ENCODE measurements at regions not wholly inside any gene's neighbourhood (a gene's known extent, or its start where the extent isn't known, plus 50 kb on each side); places are given as distances from the start of the nearest gene placed in this dataset.

DNA sequence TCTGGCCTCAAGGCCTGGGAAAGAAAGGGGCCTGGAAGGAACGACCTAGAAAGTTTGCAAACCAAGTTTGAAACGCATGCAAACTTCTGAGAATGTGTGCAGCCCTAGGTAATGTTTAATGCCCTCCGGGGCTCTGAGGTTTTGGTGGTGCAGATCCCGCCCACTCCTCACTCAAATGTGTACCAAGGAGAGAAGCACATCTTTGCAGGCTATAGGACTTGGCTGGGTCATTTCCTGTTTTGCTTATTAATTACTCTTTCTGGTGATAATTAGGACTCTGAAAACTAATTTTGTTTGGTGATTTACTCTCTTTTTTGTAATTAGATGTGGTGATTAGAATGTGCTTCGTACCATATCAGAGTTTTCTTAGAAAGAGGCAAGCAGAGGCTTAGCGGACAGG, 625.9 kb upstream of the CADM1 start:
- DNase-seq = no peak

DNA sequence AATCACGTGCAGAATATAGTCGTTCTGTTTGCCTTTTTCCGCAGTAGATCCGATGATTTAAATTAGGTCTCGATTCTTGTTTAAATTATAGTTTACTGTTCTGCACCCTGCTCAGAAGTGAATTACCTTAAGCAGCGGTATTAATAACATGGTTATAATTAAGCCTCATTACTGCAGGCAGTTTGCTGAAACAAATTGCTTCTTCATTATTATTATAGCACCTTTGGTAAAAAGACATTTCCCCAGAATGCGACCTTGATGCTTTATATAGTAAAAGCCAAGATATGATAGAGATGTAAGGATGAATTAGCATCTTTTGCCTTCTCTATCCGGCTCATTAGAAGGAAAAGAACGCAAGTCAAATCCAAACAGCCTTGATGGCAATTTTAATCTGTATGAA, 625.2 kb upstream of the CADM1 start:
- no peak for DNase-seq

DNA sequence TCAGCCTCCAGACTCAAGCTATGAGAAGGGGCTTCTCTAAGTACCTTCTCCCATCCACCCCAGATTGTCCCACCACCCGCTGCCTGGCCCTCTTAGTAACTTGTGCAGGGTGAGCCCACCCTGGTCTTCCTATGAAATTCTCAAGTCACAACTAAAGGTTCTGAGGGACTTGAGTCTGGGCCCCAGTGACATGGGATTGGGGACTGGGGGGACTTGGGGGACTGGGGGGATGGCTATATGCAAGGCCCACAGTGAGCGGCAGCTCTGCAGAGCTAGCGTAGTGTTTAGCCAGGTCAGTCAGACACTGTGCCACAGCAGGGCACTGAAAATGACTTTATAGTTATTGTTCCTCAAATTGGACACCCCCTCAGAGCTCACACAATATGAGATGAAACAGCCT, 622.3 kb upstream of the CADM1 start:
- DNase-seq = no peak

DNA sequence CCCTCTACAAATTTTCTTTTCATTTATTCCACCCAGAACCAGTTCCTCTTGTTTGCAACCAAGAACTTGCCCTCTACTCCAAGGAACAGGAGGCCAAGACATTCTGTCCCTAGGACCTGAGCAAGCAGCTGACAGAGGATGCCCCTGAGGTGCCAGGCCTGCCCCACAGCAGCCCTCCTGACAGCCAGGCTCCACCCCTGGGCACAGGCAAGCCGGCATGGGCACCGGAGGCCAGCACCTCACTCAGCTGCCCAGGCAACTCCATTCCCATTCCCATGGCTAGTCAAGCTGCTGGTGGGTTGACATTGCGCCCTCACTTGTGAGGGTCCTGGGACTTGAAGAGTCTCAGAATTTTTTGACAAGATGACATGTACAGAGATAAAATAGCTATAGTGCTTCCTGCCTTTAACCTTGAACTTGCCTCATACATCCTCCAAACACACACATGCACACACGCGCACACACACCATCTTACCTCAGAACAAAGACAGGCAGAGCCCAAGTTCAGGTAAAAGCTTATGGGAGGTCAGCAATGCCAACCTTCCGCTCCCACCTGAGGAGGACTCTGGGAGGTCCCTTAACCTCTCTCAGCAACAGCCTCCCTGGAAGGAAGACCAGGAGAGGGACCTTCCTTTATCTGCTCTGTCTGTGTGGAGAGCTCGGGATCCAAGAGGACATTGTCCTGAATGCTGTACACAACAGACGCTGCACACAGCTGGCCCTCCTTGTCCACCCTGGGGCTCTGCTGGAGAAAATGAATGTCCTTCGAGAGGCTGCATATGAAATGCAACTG, 620.9 kb upstream of the CADM1 start:
- no peak for DNase-seq

DNA sequence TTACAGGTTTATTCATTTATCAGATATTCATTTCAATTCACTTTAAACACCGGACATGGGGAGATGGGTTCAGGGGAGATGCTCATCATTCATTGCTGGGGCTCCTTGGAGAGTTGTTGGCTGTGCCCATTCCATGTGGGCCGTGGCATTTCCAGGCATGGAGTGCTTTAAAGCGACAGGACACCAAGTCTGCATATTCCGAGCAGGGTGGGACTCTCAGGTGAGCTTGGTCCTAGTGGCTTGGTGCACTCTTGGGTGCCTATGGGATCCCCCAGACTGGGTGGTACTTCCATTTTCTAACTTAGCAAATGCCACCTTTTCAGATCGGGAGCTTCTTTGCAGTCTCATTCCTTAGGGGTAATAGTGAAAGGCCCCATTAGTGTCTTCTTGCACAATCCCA, 619.5 kb upstream of the CADM1 start:
- DNase-seq = no peak

DNA sequence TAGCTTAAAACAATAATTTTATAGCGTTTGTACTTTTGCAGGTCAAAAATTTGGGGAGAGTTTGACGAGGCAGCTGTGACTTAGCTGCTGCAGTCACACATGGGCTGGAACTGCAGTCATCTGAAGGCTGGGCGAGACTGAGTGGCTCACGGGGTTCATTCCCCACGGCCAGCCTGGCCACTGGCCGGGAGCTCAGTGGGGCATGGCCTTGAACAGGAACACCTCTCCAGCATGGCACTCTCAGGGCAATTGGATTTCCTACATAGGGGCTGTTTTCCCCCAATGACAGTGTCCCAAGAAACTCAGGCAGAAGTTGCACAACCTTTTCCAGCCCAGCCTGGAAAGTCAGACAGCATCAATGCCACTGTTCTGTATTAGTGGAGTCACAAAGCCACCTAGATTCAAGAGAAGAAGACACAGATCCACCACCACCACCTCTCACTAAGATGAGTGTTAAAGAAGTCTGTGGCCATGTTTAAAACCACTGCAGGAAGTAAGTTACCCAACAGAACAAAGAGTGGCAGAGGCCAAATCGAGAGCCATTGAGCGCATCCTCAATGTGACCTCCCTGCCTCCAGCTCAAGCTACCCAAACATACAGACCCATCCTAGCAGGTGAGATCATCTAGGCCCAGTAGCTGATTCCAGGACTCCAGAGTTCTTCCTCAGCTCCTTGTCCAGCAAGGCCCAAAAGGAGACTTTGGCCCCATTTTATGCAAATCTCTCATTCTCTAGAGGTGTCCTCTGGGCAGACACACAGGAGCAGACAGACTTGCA, 618.7 kb upstream of the CADM1 start:
- no peak for DNase-seq

DNA sequence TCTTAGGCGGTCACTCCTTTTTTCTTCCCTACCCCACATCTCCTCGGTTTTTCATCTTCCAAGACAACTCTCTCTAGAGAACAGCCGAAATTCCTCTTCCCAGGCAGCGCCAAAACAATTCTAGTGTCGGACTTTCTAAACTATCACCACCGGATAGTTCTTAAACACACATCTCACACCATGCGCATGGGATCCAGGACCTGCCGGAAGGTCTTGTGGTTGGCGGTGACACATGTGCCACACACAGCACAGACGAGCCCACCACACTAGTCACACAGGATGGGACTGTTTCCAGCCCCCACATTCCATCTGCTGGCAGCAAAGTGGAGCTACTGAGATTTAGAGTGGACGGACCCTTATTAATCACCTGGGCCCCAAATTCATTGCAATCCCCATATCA, 614.9 kb upstream of the CADM1 start:
- no peak for DNase-seq

DNA sequence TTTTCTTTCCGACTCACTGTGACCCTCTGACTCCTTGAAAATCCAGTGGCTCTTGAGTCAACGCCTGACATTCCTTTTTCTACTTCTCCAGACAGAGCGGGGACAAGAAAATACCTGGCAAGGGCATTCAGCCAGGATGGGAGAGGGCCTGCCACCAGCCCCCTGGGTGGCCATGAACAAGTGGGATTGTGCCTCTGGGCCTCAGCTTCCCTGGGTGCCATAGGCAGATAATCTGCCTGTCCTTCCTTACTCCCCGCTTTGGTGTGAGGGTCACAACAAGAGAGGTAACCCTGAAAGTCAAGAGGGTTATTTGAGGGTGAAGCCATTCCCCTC, 613.9 kb upstream of the CADM1 start:
- DNase-seq = no peak

DNA sequence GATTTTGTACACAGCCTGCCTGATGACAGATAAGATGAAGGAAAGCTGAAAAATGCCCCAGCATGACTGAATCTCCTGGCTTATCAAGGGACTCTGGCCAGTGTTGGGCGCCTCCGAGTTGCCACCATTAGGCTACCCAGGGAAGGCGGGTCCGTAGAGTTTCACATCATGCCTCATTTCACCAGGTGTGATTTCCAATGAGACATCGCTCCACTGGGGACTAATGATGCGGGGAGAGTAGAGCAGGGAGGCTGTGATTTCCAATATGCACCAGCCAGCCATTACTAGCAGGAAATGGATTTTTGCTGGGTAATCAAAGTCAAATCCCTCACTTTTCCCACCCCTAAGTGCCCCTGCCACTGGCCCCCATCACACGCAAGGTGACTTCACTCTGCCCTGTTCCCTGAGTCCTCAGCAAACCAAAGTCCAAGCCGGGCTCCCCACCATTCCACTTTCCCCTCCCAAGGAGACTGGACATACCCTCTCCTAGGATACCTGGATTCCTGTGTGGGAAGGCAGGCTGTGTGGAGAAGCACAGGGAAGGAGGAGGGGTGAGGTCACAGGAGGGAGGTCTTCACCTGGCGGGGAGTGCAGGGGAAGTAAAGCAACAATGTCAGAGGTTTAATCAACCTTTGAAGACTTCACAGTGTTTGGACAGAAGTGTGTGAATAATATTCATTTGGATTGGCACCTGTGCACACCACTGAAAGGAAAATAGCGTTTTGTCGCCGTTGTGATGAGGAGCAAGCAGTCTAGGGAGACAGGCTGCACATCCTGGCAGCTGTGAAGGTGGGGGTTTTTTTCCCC, 613.3 kb upstream of the CADM1 start:
- DNase-seq = no peak

DNA sequence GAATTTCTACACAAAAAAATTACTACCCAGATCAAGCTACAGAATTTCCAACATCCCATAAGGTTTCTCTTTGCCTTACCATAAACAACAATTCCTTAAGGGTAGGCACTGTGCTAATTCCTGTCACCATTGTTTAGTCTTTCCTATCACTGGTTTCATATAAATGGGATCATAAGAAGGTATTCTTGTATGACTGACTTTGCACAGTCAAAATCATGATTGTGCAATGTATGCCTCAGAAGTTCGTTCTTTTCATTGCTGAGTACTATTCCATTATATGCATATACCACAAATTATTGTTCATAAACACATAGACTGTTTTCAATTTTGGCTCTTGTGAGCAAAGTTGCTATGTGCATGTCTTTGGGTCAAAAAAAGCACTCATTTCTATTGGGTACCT, 611.6 kb upstream of the CADM1 start:
- DNase-seq = no peak

DNA sequence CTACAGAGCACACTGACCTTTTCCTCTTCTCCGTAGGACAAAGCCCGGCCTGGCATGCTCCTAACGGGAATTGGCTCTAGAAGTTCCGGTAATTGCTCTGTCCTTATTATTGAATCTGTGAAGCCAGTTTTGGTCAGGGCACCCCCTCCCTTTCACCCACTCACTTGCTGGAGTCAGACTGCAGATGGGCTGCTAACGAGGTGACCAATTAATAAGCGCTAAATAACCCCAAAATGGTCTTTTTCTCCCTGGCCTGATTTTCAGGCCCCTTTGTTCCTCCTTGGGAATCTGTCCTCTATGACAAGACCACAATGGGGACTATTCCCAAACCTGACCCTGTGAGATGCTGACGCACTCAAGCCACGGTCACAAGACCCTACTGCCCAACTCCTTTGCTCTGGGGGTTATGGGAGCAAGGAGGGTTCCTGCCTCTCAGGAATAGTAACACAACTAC, 610.0 kb upstream of the CADM1 start:
- no peak for DNase-seq

DNA sequence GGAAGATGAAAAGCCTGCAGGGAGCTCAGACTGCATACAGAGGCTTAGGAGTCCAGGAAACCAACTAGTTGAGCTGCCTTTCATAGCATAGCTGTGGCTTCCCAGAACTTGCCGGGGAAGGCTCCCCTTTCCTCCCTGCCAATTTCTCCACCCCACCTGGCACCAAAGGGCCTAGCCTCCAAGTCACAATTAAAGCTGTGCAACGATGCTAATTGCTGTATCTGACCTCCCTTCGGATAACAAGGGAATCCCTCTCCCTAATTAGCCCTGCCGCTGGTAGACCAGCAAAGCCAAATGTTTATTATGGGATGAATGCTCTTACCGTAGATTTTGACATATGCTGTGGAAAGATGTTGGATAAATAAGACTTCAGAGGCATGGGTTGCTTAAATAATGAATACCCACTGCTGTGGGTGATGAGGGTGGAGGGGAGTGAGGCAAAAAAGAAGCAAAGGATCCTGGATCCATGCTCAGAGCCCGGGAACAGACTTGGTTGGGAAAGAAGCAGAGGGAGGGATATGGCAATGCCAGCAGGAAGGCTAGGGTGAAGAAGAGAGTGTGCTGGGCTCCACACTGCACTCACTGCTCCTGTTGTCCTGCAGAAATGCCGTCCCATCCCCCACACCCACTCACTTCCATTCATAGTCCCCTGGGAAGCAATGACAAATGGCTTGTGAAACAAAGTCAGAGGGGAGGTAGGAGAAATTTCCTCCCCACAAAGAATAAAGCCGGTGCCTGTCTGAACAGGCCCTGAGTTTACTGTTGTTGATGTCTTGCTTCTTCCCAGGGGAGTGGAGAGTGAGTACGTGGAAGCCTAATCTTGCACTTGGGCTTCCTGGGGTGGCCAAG, 608.1 kb upstream of the CADM1 start:
- no peak for DNase-seq

DNA sequence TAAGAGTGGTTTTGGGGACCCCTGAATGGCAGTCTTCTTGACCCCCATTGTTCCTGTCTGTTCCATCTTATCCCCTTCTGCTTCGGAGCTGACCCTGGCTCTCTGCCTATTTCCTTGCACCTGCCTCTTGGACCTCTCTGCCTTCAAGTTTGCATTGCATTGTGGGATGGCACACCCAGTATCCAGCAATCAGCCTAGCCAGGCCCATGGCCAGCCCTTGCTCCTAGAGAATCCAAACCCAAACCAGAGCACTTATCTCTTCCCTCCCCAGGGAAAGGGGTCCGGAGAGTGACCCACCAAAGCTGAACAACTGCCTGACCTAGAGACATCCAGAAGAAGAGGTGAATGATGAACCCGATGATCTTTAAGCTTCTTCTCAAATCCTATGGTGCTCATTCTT, 607.3 kb upstream of the CADM1 start:
- no peak for DNase-seq

DNA sequence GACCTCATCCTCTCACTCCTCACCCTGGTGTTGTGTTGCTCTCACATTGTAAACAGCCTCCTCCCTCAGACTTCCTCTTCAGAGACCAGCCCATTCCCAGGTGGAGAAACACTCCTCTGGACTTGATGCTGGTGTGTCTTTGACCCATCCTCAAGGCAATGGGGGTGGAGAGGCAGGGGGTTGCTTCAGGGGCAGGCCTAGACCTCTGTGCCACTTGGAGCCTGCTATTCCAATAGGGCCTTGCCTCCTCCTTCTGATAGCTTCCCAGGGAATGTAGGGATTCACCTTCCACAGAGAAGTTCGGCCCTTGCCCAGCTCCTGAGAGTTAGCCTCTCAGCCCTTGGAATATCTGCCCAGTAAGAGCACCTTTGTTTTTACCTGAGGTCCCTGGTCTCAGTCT, 606.6 kb upstream of the CADM1 start:
- DNase-seq = no peak

DNA sequence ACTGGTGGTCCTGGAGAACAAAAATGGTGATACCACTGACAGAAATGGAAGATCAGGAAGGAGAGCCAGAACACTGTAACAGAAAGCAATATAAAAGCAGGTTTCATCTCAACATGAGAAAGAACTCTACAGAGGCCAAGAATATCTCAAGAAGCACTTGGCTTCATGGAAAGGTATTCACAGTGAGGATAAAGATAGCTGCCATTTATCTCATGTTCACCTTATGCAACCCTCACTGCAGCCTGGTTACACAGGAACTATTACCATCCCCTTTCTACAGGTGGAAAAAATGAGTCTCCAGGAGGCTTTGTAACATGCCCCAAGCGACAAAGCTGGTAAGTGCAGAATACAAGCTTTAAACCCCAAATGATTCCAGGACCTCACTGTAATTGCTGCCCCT, 606.1 kb upstream of the CADM1 start:
- no peak for DNase-seq

DNA sequence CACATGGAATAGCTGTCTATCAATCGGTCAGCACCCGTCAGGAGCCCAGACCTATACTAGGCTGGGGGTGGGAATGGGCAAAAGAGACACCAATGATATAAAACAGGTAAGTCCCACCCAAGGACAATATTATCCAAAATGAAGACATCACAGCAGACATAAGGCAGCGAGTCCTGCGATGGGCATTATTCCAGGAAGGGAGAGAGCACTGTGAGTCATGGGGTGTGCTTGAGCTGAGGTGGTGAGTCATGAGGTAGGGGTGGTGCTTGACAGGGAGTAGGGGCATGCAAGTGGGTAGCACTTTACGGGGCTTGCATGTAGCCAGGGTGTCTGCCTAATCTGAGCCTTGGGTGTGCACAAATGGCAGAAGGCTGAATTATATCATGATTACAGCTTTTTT, 605.0 kb upstream of the CADM1 start:
- DNase-seq = no peak

DNA sequence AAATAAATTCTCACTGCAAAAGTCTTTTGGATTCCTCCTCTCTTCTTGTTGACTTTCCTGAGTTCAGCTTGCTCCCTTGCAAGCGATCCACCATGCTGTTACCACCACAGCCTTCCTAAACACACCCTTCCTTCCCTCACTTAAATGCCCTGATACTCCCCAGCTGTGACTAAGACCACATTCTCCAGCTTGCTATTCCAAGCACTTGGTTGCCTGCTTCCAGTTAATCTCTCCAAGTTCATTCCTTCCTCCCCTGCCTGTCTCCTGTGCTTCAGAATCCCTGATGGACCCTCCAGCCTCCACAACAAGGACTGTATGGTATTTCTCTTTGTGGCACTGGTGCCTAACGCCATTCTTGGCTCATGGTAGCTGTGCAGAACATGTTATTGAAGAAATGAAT, 603.9 kb upstream of the CADM1 start:
- no peak for DNase-seq

DNA sequence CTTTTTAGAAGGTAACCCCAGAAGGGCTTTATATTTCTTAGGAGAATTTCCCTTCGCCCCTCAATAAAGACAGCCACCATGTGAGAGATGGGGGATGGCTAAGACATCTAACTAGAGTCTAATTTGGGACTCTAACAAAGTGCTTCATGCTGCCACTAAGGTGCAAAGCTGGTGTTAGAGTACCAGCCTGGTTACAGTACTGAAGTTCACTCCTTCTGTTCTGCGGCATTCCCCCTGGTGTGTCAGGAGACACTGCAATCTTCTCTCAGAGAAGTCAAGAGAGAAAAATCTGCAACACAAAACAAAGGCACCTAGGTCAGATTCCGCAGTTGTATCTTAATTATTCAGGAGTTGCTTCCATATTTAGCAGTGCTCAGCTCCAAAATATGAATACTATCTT, 603.0 kb upstream of the CADM1 start:
- DNase-seq = no peak

DNA sequence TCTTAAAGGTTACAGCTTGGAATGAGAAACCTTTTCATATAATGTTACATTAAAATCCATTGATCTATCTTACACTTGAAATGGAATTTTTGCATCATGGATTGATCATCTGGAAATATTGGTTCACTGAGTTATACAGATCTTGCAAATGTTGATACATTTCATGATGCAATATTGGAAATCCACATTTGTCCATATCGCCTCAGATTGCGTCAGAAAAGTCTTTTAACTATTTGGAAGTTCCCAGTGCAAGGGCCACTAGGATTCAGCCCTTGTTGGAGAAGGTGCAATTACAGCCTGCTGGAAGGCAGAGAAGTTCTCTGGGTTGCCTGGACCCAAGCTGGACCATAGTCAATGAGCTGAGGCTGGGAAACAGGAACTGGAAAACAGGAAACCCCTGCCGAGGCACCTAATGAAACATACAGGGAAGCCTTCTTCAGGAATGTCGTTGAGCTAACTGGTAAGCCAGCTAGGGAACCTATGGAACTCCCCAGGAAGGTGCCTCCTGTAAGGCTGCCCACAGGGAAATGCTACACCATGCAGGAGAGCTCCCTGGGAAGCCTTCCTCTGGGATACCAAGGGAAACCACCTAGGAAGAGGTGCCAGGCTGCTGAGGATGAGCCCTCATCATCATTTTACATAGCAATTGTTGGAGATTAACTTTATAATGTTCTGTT, 600.4 kb upstream of the CADM1 start:
- DNase-seq = no peak

DNA sequence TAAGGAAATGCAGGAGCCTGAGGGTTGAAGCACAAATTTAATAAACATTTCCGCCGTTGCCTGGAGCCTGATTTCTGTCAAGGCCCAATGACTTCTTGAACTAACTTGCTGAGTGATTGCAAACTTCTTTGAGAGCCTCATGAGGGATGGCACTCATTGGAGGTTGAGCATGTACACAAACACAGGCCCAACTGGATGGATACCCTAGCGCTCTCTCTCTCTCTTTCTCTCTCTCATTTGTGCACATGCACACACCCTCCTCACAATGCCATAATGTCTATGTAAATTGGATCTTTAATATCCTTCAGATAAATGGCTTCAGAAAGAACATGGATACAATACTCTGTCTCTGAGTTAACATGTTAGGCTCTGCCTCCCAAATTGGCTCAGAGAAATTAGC, 597.7 kb upstream of the CADM1 start:
- no peak for DNase-seq

DNA sequence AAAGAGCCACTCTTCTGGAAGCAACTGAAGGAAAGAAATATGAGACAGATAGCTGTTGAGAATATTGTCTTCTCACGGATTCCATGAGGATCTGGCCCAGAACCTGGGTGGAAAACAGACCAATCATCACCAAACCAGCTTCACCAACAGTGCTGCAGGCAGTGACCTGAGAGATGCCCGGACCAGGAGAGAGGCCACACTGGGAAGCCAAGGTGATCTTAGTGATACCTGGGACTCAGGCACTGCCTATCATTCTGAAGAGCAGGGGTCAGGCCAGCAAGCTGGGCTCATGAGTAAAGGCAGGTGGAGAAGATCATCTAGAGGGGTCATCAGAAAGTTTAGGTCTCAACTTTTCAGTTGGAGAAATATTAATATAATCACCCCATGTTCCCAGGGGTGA, 595.8 kb upstream of the CADM1 start:
- DNase-seq = no peak

DNA sequence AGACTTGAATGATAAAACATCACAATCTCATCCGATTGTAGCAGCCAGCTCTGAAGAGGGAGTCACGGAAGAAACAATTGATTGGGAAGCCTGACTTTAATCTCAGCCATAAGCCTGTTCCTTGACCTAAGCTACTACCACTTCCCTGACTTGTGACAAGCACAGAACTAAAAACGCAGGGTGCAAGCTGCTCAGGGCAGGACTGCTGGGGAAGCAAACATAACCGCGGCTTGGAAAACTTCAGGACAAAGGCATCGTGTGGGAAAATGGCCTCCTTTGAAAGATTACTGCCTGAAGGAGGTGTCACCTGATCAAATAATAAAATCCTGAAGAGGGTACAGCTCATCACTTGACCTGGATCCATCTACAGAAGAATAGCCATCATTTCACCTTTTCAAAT, 595.3 kb upstream of the CADM1 start:
- DNase-seq = no peak
